ENCODE measurements at regions not wholly inside any gene's neighbourhood (a gene's known extent, or its start where the extent isn't known, plus 50 kb on each side); places are given as distances from the start of the nearest gene placed in this dataset.

- no peaks in the 10 kb centered on the region for H3F3A ChIP-seq (ENCODE audit: insufficient read depth, low read length, poor library complexity, severe bottlenecking)
- TF ChIP-seq RAD21 (conservative IDR thresholded peaks at IDR 0.05) (no peak), EZH2 (IDR thresholded peaks at IDR 0.05; ENCODE audit: borderline replicate concordance, insufficient read depth, low read length, poor library complexity, severe bottlenecking) (no peak), TAF1 (IDR thresholded peaks at IDR 0.05; ENCODE audit: low read depth) (no peak), REST (IDR thresholded peaks at IDR 0.05; ENCODE audit: borderline replicate concordance) (no peak), SMC3 (conservative IDR thresholded peaks at IDR 0.05; ENCODE audit: poor library complexity) (no peak), POLR2AphosphoS5 (IDR thresholded peaks at IDR 0.05) (no peak), MXI1 (conservative IDR thresholded peaks at IDR 0.05; ENCODE audit: poor library complexity, severe bottlenecking) (no peak), EP300 (conservative IDR thresholded peaks at IDR 0.05; ENCODE audit: poor library complexity, severe bottlenecking) (no peak)
- TF ChIP-seq, protein P1, sequence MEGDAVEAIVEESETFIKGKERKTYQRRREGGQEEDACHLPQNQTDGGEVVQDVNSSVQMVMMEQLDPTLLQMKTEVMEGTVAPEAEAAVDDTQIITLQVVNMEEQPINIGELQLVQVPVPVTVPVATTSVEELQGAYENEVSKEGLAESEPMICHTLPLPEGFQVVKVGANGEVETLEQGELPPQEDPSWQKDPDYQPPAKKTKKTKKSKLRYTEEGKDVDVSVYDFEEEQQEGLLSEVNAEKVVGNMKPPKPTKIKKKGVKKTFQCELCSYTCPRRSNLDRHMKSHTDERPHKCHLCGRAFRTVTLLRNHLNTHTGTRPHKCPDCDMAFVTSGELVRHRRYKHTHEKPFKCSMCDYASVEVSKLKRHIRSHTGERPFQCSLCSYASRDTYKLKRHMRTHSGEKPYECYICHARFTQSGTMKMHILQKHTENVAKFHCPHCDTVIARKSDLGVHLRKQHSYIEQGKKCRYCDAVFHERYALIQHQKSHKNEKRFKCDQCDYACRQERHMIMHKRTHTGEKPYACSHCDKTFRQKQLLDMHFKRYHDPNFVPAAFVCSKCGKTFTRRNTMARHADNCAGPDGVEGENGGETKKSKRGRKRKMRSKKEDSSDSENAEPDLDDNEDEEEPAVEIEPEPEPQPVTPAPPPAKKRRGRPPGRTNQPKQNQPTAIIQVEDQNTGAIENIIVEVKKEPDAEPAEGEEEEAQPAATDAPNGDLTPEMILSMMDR (IDR thresholded peaks at IDR 0.05; ENCODE audit: poor library complexity, severe bottlenecking), result no peak
These were observed 461.7 kb downstream of the GXYLT1 start for GRCh38 chr12:41683023-41683422.

DNA sequence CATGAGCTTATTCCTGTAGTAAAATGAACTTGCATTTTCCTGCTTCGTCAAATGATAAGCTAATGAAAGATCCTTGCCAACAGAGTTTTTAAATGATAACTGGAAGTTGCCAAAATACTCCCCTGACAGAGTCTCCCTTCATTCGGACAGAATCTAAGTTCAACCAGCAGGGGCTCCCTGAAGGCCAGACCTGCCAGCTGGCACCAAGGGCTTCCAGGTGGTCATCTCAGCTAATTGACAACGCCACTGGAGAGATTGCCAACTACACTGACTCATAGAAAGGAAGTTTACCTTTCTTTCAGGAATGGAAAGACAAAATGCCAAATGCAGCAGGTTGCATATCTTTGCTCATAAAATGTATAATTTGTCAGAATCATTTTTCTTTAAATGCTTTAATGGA, 462.8 kb downstream of the GXYLT1 start:
- H3K79me2 ChIP-seq (replicated peaks; ENCODE audit: insufficient read depth, low read length), result no peaks in the 10 kb centered on the region
- H3K4me2 ChIP-seq (ENCODE audit: low read length), result no peak overlapping the region
- no peaks in the 10 kb centered on the region for H3F3A ChIP-seq (ENCODE audit: insufficient read depth, low read length, poor library complexity, severe bottlenecking)
- no peaks in the 10 kb centered on the region for H3K36me3 ChIP-seq (ENCODE audit: insufficient read depth, low read length)
- H3K4me3 ChIP-seq (ENCODE audit: low read length), result no peak overlapping the region
- no peaks in the 10 kb centered on the region for H4K20me1 ChIP-seq (ENCODE audit: insufficient read depth)
- H3K9me3 ChIP-seq (ENCODE audit: low read length), result no peaks in the 10 kb centered on the region
- no peak overlapping the region for H3K27ac ChIP-seq (ENCODE audit: low read length)
- no peak overlapping the region for H2AFZ ChIP-seq (ENCODE audit: low read depth, low read length)
- no peaks in the 10 kb centered on the region for H3K9me2 ChIP-seq (ENCODE audit: insufficient read depth, low read length)
- H3K9ac ChIP-seq (ENCODE audit: low read length), result no peak overlapping the region
- no peak for TF ChIP-seq EP300 (conservative IDR thresholded peaks at IDR 0.05; ENCODE audit: poor library complexity, severe bottlenecking)
- no peaks in the 10 kb centered on the region for H3K27me3 ChIP-seq (ENCODE audit: insufficient read depth, low read depth, low read length)

More at GRCh38 chr12:41683023-41683422, 461.7 kb downstream of the GXYLT1 start:
- Histone ChIP-seq H4K20me1 (ENCODE audit: insufficient read depth) (no peaks in the 10 kb centered on the region), H3K9me2 (ENCODE audit: insufficient read depth, low read length) (no peaks in the 10 kb centered on the region), H2AFZ (ENCODE audit: low read depth, low read length) (no peak overlapping the region), H3K4me3 (ENCODE audit: low read length) (no peak overlapping the region), H3K79me2 (replicated peaks; ENCODE audit: insufficient read depth, low read length) (no peaks in the 10 kb centered on the region), H3K9me3 (ENCODE audit: low read length) (no peaks in the 10 kb centered on the region), H3K9ac (ENCODE audit: low read length) (no peak overlapping the region), H3K36me3 (ENCODE audit: insufficient read depth, low read length) (no peaks in the 10 kb centered on the region), H3K27me3 (ENCODE audit: insufficient read depth, low read depth, low read length) (no peaks in the 10 kb centered on the region), H3K4me2 (ENCODE audit: low read length) (no peak overlapping the region), H3K27ac (ENCODE audit: low read length) (no peak overlapping the region)

DNA sequence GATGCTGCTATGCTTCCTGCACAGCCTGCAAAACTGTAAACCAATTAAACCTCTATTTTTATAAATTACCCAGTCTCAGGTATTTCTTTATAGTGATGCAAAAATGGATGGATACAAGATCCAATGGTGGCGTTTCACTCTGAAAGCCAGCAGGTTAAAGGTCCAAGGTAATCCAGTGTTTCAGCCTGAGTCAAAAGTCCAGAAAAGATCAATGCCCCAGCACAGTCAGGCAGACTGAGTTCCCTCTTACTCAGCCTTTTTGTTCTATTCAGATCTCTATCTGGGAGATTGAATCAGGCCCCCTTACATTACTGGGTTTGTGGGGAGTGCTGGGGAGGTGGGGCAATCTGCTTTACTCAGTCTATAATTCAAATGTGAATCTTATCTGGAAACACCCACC, 464.5 kb downstream of the GXYLT1 start:
- Histone ChIP-seq H4K20me1 (ENCODE audit: insufficient read depth) (no peaks in the 10 kb centered on the region), H3F3A (ENCODE audit: insufficient read depth, low read length, poor library complexity, severe bottlenecking) (no peaks in the 10 kb centered on the region), H3K4me2 (ENCODE audit: low read length) (no peak overlapping the region), H3K27ac (ENCODE audit: low read length) (no peak overlapping the region), H3K27me3 (ENCODE audit: insufficient read depth, low read depth, low read length) (no peaks in the 10 kb centered on the region), H3K9ac (ENCODE audit: low read length) (no peak overlapping the region), H3K9me2 (ENCODE audit: insufficient read depth, low read length) (no peaks in the 10 kb centered on the region), H3K36me3 (ENCODE audit: insufficient read depth, low read length) (no peaks in the 10 kb centered on the region), H2AFZ (ENCODE audit: low read depth, low read length) (no peak overlapping the region), H3K4me3 (ENCODE audit: low read length) (no peak overlapping the region), H3K9me3 (ENCODE audit: low read length) (no peaks in the 10 kb centered on the region), H3K79me2 (replicated peaks; ENCODE audit: insufficient read depth, low read length) (no peaks in the 10 kb centered on the region)
- no peak for TF ChIP-seq MXI1 (conservative IDR thresholded peaks at IDR 0.05; ENCODE audit: poor library complexity, severe bottlenecking)
- no peak for TF ChIP-seq EZH2 (IDR thresholded peaks at IDR 0.05; ENCODE audit: borderline replicate concordance, insufficient read depth, low read length, poor library complexity, severe bottlenecking)
- TF ChIP-seq POLR2AphosphoS5 (IDR thresholded peaks at IDR 0.05), result no peak
- TF ChIP-seq SMC3 (conservative IDR thresholded peaks at IDR 0.05; ENCODE audit: poor library complexity), result no peak
- TF ChIP-seq TAF1 (IDR thresholded peaks at IDR 0.05; ENCODE audit: low read depth), result no peak
- TF ChIP-seq, protein P1 (IDR thresholded peaks at IDR 0.05; ENCODE audit: poor library complexity, severe bottlenecking), result no peak
- TF ChIP-seq EP300 (conservative IDR thresholded peaks at IDR 0.05; ENCODE audit: poor library complexity, severe bottlenecking), result no peak
- TF ChIP-seq REST (IDR thresholded peaks at IDR 0.05; ENCODE audit: borderline replicate concordance), result no peak
- TF ChIP-seq RAD21 (conservative IDR thresholded peaks at IDR 0.05), result no peak

Measured in neural cell (in vitro differentiated cells).